ENCODE measurements at regions not wholly inside any gene's neighbourhood (a gene's known extent, or its start where the extent isn't known, plus 50 kb on each side); places are given as distances from the start of the nearest gene placed in this dataset.

DNA sequence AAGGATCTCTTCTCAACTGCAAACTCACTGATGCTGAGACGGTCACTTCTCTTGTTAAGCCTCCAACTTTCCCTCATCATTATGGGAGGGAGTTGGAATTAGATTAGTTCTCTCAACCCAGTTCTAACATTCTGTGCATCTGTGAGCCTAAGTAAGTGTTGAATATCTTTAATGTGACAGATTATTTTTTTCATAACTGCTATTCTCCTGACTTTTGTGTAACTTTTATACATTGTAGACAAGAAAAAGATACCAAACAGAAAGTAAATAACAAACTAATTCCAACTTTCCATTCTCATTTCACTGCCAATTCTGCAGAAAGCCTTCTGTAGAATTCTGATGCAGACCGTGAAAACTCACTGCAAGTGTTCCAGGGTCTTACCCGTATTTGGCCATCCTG is 813.5 kb downstream of the TLE4 start:
- TF ChIP-seq CTCF (IDR thresholded peaks at IDR 0.05; ENCODE audit: low read depth, low read length, poor library complexity, severe bottlenecking) (no peak), EZH2phosphoT487 (IDR thresholded peaks at IDR 0.05; ENCODE audit: borderline replicate concordance, low read length) (no peak)
